ENCODE measurements at regions not wholly inside any gene's neighbourhood (a gene's known extent, or its start where the extent isn't known, plus 50 kb on each side); places are given as distances from the start of the nearest gene placed in this dataset.
"Not testable (repeated sequence)": the region's sequence is repeated elsewhere in the genome, so short reads cannot be mapped to it uniquely, and the experiment has no call there.

- peak; percentile 36 for TF ChIP-seq CTCF (conservative IDR thresholded peaks at IDR 0.05; ENCODE audit: low read depth, low read length)
Measured at GRCh38 chr11:21988477-21988876, 204.4 kb upstream of the ANO5 start.

GRCh38 chr11:22001803-22002202, 191.1 kb upstream of the ANO5 start:
- H3K4me3 ChIP-seq (ENCODE audit: low read depth, low read length); DNase-seq (ENCODE audit: low read depth): not testable (repeated sequence)

More at GRCh38 chr11:21988477-21988876, 204.4 kb upstream of the ANO5 start:
- H3K4me3 ChIP-seq (ENCODE audit: low read depth, low read length) = no peak overlapping the region
- DNase-seq (ENCODE audit: low read depth) = no peak

DNA sequence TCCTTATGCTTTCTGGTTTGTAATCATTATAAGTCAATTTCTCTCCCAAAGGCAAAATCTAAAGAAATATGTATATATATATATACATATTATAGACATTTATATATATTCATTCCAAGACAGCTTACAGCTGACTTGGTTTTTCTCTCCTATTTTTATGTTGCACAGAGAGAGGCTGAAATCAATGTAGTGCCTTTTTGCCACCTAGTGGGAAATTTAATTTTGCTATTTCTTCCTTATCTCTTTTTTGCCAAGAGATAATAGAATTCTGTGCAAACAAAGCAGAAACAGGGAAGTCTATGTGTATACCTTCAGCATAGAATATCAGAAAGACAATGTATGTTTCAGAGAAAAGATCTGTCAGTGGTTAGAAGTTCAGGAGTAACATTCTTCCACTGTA, 186.0 kb upstream of the ANO5 start:
- no peak for TF ChIP-seq CTCF (conservative IDR thresholded peaks at IDR 0.05; ENCODE audit: low read depth, low read length)
- DNase-seq (ENCODE audit: low read depth) = no peak

DNA sequence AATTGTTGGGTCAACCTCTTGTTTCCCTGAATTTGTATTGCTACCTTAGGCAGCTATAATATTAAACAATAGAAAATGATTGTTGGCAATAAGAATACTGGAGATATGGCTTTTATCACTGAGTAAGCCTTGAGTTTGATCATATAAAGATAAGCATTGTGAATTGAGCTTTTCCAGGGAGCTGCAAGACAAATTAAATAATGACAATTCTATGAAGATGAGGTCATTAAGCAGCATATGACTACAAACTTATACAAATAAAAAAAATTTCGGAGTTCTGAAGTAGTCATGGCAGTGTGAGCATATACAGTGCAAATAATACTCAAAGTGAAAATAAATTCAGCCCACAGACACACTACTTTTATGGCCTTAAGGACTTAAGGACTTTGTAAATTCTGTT, 161.1 kb upstream of the ANO5 start:
- no peak for DNase-seq (ENCODE audit: low read depth)
- no peak for TF ChIP-seq CTCF (conservative IDR thresholded peaks at IDR 0.05; ENCODE audit: low read depth, low read length)
- H3K4me3 ChIP-seq (ENCODE audit: low read depth, low read length) = no peak overlapping the region

More for the DNA sequence above, 186.0 kb upstream of the ANO5 start:
- H3K4me3 ChIP-seq (ENCODE audit: low read depth, low read length) = no peak overlapping the region

DNA sequence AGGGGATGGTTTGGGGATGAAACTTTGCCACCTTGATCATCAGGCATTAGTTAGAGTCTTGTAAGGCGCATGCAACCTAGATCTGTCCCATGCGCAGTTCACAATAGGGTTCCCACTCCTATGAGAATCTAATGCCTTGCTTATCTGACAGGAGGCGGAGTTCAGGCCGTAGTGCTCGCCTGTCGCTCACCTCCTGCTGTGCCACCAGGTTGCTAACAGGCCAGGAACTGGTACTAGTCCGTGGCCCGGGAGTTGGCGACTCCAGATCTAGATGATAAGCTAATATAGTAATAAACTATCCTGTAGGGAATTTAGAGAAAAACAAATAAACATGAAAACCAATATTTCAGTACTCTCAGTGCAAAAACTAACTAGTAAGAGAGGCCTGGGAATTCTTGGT, 155.4 kb upstream of the ANO5 start:
- H3K4me3 ChIP-seq (ENCODE audit: low read depth, low read length) = no peak overlapping the region
- DNase-seq (ENCODE audit: low read depth) = no peak
- TF ChIP-seq CTCF (conservative IDR thresholded peaks at IDR 0.05; ENCODE audit: low read depth, low read length) = no peak

DNA sequence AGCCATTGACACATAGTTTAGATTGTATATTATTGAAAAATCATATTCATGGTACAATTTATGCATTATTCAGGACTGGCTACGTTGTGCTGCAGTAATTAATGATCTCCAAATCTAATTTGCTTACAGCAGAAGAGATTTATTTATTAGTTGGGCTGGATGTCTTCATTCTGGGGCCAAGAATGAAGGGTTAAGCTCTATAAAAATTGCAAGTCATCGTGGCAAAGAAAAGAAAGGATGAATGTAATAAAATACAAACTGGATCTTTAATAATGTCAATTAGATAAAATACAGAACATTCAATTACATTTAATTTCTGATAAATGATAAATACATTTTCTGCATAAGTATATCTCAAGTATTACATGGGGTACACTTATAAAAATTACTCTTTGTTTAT, 151.8 kb upstream of the ANO5 start:
- DNase-seq (ENCODE audit: low read depth) = no peak
- TF ChIP-seq CTCF (conservative IDR thresholded peaks at IDR 0.05; ENCODE audit: low read depth, low read length) = no peak
- H3K4me3 ChIP-seq (ENCODE audit: low read depth, low read length) = no peak overlapping the region

DNA sequence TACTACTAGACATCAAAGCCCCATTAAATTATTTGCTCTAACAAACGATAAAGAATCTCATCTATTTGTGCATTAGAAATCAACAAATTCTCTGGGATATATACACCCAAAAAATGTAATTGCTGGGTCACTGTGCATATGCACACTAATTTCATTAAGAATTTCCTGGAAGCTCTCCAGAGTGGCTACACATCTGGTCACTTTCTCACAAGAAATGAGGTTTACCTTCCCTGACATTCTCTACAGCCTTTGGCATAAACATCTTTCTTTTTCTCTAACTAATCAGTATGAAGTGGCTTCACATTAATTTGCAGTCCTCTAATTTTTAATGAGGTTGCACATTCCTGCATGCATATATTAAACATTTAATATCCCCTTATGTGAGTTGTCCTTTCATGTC, 150.8 kb upstream of the ANO5 start:
- no peak for TF ChIP-seq CTCF (conservative IDR thresholded peaks at IDR 0.05; ENCODE audit: low read depth, low read length)
- no peak overlapping the region for H3K4me3 ChIP-seq (ENCODE audit: low read depth, low read length)
- DNase-seq (ENCODE audit: low read depth) = no peak

DNA sequence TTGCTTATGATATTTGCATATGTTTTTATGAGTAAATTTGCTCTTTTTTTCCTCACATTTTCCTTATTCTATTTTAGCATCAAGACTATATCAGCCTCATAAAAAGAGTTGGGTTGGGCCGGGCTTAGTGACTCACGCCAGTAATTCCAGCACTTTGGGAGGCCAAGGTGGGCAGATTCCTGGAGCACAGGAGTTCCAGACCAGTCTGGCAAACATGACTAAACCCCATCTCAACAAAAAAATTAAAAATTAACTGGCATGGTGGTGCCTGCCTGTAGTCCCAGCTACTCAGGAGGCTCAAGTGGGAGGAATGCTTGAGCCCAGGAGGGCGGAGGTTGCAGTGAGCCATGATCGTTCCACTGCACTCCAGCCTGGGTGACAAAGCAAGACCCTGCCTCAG, 148.8 kb upstream of the ANO5 start:
- TF ChIP-seq CTCF (conservative IDR thresholded peaks at IDR 0.05; ENCODE audit: low read depth, low read length) = no peak
- DNase-seq (ENCODE audit: low read depth) = peak; percentile 2
- H3K4me3 ChIP-seq (ENCODE audit: low read depth, low read length) = no peak overlapping the region

All from epithelial cell of proximal tubule (primary cell).